C4-2B (cell line): ENCODE measurements at regions not wholly inside any gene's neighbourhood (a gene's known extent, or its start where the extent isn't known, plus 50 kb on each side); places are given as distances from the start of the nearest gene placed in this dataset.

Experiments used
- ZFX ChIP-seq: fragments of 450-650 bp; IDR thresholded peaks from 2 replicates; pipeline ENCODE4 v1.6.1; 2017
- TF ChIP-seq, protein P1 (sequence below): fragments of 450-650 bp; conservative IDR thresholded peaks from 2 replicates; pipeline ENCODE4 v1.5.1; 2017; ENCODE audit warnings: mild to moderate bottlenecking

DNA sequence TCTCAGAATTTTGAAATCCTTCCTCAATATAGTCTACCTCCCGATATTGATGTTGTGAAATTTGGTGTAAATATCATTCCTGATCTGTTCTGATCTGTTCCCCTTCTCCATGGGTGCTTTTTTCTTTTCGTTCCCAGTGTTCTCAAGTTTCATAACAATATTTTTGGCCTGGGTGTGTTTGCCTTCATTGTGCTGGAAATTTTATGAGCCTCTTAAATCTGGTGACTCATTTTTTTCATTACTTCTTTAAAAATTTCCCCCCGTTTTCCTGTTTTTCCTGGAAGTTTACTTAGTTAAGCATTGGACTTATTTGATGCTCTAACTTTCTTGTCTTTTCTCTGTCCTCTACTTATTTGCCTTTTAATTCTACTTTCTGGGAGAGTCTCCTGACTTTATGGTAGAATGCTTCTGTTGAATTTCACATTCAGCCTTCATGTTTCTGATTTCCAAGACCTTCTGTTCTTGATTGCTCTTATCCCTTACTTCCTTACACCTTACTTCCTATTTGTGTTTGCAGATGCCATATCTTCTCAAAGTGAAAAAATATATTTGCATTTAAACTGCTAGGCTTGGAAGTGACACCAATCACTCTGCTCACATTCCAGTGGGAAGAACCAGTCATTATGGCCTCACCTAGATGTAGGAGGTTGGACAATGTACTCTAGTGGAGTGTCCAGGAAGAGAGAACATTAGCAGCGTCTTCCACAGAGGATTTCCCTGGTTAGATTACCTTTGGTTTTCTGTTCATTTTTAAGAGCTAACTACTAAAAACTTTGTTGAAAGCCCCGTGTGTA, 441.9 kb downstream of the ARHGEF28 start:
- TF ChIP-seq, protein P1, sequence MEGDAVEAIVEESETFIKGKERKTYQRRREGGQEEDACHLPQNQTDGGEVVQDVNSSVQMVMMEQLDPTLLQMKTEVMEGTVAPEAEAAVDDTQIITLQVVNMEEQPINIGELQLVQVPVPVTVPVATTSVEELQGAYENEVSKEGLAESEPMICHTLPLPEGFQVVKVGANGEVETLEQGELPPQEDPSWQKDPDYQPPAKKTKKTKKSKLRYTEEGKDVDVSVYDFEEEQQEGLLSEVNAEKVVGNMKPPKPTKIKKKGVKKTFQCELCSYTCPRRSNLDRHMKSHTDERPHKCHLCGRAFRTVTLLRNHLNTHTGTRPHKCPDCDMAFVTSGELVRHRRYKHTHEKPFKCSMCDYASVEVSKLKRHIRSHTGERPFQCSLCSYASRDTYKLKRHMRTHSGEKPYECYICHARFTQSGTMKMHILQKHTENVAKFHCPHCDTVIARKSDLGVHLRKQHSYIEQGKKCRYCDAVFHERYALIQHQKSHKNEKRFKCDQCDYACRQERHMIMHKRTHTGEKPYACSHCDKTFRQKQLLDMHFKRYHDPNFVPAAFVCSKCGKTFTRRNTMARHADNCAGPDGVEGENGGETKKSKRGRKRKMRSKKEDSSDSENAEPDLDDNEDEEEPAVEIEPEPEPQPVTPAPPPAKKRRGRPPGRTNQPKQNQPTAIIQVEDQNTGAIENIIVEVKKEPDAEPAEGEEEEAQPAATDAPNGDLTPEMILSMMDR: no peak
- no peak for TF ChIP-seq ZFX
